ENCODE measurements at regions not wholly inside any gene's neighbourhood (a gene's known extent, or its start where the extent isn't known, plus 50 kb on each side); places are given as distances from the start of the nearest gene placed in this dataset.

DNA sequence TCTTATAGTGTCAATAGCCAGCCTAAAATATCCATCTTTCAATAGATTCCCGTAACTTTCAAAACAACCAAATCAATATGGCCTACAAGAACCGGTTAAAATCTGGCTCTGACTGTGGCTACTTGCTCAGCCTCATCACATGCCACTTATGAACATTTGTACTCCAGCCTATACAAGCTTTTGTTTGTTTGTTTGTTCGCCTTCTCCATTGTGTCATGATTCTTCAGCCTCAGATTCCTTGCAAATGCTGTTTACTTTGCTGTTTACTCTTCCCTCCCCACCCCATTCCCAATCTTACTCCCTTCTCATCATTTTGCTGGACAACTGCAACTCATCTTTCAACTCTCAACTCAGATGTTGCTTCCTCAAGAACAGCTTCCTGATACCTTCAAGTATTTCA is 161.2 kb downstream of the CAPZA3 start:
- no peak for TF ChIP-seq CTCF (conservative IDR thresholded peaks at IDR 0.05)
- no peak for TF ChIP-seq ZFX (IDR thresholded peaks at IDR 0.05)

Measured in C4-2B (cell line).